ENCODE measurements at regions not wholly inside any gene's neighbourhood (a gene's known extent, or its start where the extent isn't known, plus 50 kb on each side); places are given as distances from the start of the nearest gene placed in this dataset.
A peak's percentile ranks its signal among the peaks of the same experiment; 100 is the strongest.
"Not testable (repeated sequence)": the region's sequence is repeated elsewhere in the genome, so short reads cannot be mapped to it uniquely, and the experiment has no call there.

- no peak for DNase-seq (ENCODE audit: low spot score)
These were observed 166.6 kb downstream of the DKK2 start for GRCh38 chr4:106869551-106869950.

GRCh38 chr4:106868381-106869035 lies 167.6 kb downstream of the DKK2 start:
- peak; percentile 11 for DNase-seq (ENCODE audit: low spot score)

- DNase-seq (ENCODE audit: low spot score), result peak; percentile 11
These were observed 171.9 kb downstream of the DKK2 start for GRCh38 chr4:106864231-106864630.

GRCh38 chr4:106854569-106855351 lies 181.4 kb downstream of the DKK2 start:
- no peak for DNase-seq (ENCODE audit: low spot score)

- DNase-seq (ENCODE audit: low spot score), result no peak
These were observed 183.7 kb downstream of the DKK2 start for GRCh38 chr4:106852426-106852825.

GRCh38 chr4:106851726-106852125 lies 184.4 kb downstream of the DKK2 start:
- no peak for DNase-seq (ENCODE audit: low spot score)

- DNase-seq (ENCODE audit: low spot score), result no peak
These were observed 185.4 kb downstream of the DKK2 start for GRCh38 chr4:106850691-106851090.

- DNase-seq (ENCODE audit: low spot score), result no peak
These were observed 200.2 kb downstream of the DKK2 start for GRCh38 chr4:106835919-106836318.

GRCh38 chr4:106830879-106831278 lies 205.2 kb downstream of the DKK2 start:
- no peak for DNase-seq (ENCODE audit: low spot score)

- no peak for DNase-seq (ENCODE audit: low spot score)
These were observed 217.3 kb downstream of the DKK2 start for GRCh38 chr4:106818764-106819163.

- peak; percentile 11 for DNase-seq (ENCODE audit: low spot score)
These were observed 219.6 kb downstream of the DKK2 start for GRCh38 chr4:106816496-106816895.

GRCh38 chr4:106810122-106810521 lies 226.0 kb downstream of the DKK2 start:
- no peak for DNase-seq (ENCODE audit: low spot score)

GRCh38 chr4:106809076-106809475 lies 227.0 kb downstream of the DKK2 start:
- DNase-seq (ENCODE audit: low spot score), result peak; percentile 7

- DNase-seq (ENCODE audit: low spot score), result no peak
These were observed 229.8 kb downstream of the DKK2 start for GRCh38 chr4:106806158-106806797.

- DNase-seq (ENCODE audit: low spot score), result peak; percentile 2
These were observed 233.0 kb downstream of the DKK2 start for GRCh38 chr4:106803083-106803482.

GRCh38 chr4:106801386-106801785 lies 234.7 kb downstream of the DKK2 start:
- no peak for DNase-seq (ENCODE audit: low spot score)

- no peak for DNase-seq (ENCODE audit: low spot score)
These were observed 239.2 kb downstream of the DKK2 start for GRCh38 chr4:106796876-106797275.

GRCh38 chr4:106795326-106795725 lies 240.8 kb downstream of the DKK2 start:
- DNase-seq (ENCODE audit: low spot score), result no peak

GRCh38 chr4:106793933-106794332 lies 242.2 kb downstream of the DKK2 start:
- DNase-seq (ENCODE audit: low spot score), result no peak

GRCh38 chr4:106775636-106776035 lies 260.5 kb downstream of the DKK2 start:
- no peak for DNase-seq (ENCODE audit: low spot score)

GRCh38 chr4:106774055-106774454 lies 262.1 kb downstream of the DKK2 start:
- DNase-seq (ENCODE audit: low spot score), result not testable (repeated sequence)

- no peak for DNase-seq (ENCODE audit: low spot score)
These were observed 262.8 kb downstream of the DKK2 start for GRCh38 chr4:106773076-106773905.

Data from hepatic stellate cell (primary cell).